Medulla oblongata (tissue), 1 donor: ENCODE measurements at regions not wholly inside any gene's neighbourhood (a gene's known extent, or its start where the extent isn't known, plus 50 kb on each side); places are given as distances from the start of the nearest gene placed in this dataset.

Experiments used
- DNase-seq: peaks from one replicate; pipeline ENCODE4 v3.0.0-alpha.2; 2015; ENCODE audit errors: extremely low spot score

DNA sequence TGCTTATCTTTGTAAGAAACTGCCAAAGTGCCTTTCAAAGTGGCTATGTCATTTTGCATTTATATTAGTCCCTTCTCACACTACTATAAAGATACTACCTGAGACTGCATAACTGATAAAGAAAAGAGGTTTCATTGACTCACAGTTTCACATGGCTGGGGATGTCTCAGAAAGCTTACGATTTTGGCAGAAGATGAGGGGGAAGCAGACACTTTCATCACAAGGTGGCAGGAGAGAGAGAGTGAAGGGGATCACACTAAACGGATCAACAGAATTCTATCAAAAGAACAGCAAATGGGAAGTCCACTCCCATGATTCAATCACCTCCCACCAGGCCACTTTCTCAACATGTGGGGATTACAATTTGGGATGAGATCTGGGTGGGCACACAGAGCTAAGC lies 1352.0 kb upstream of the B3GALT2 start:
- DNase-seq, result no peak

DNA sequence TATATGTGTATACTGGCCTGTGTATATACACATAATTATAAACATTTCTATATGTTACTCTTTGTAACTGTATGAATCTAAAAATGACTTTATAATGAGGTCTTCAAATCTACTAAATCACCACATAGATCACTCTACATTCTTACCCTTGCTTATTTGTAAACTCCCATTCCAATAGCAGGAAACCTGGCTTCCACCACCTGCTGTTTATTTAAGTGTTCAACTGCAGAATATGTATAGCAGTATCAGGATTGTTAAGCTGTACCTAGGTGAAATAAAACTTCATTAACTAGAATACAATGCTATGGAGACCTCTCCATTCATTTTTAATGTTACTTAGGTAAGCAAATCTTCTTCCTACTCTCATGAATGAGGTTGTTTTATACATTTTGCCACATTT lies 1351.1 kb upstream of the B3GALT2 start:
- no peak for DNase-seq

DNA sequence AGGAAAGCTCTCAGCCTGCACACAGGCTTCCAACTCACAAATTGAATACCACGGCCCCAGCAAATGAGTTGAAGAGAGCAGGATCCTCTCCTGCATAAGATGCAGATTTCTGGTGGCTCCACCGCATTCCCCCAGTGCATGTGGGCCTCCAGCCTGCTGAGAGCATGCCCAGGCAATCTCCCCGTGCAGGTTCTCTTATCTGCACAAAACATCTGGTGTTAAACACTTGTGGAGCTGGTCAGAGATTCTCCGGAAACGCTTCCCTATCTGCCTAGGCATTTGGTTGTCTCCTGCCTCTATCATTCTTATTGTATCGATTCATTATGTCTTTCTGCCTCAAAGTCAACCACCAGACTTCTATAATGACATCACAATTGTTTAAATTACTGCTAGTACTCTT lies 1349.0 kb upstream of the B3GALT2 start:
- no peak for DNase-seq

DNA sequence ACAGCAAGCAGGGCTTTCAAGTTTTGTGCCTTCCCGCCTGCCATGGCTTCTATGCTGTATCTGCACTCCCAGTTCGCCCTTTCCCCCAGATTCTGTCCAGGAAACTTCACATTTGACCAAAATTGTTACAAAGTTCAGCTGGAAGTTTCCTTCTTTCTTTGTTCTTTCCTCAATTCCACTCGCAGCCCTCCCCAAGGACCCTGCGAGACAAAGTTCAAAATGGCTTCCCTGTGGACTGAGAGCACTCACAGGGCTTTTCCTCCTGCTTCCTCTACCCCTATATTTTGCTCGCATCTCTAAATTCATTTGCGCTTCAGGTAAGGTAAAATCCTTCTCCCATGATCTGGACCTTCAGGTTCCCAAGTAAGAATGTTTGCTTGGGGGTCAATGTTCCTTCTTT lies 1348.4 kb upstream of the B3GALT2 start:
- DNase-seq, result no peak

DNA sequence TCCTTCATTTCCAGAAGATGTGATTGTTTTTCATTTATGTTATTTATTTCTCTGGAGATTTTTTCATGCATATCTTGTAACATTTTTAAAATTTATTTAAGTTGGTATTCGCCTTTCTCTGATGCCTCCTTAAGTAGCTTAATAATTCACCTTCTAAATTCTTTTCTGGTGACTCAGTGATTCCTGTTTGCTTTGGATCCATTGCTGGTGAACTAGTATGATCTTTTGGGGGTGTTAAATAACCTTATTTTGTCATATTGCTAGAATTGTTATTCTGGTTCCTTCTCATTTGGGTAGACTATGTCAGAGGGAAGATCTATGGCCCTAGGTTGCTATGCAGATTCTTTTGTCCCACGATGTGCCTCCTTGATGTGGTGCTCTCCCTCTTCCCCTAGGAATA lies 1347.2 kb upstream of the B3GALT2 start:
- no peak for DNase-seq

DNA sequence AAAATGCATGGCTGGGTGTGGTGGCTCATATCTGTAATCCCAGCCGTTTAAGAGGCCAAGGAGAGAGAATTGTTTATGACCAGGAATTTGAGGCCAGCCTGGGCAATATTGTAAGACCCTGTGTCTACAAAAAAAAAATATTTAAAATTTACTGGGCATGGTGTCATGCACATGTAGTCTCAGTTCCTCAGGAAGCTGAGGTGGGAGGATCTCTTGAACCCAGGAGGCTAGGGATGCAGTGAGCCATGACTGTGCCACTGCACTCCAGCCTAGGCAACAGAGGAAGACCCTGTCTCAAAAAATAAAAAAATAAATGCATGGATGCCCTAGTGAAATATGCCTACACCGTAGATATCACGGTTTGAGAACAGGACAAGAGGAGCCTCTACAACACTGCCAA lies 1331.2 kb upstream of the B3GALT2 start:
- DNase-seq, result no peak

DNA sequence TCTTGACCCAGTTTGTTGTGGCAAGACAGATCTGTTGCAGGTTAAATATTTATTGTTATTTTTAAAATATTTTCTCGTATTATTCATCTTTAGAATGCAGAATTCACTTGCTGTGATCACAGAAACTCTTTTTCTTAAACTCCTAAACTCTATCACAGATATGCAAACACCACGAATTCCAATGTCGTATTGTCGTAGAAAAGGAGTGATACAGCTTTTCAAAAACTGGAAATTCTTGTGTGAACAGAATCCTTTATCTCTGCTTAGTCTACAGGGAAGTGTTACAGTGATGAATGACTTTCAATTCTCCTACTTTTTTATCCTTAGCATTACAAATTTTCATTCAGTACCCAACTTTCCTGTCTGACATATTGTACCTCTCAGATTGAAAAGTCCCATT lies 1329.5 kb upstream of the B3GALT2 start:
- no peak for DNase-seq

DNA sequence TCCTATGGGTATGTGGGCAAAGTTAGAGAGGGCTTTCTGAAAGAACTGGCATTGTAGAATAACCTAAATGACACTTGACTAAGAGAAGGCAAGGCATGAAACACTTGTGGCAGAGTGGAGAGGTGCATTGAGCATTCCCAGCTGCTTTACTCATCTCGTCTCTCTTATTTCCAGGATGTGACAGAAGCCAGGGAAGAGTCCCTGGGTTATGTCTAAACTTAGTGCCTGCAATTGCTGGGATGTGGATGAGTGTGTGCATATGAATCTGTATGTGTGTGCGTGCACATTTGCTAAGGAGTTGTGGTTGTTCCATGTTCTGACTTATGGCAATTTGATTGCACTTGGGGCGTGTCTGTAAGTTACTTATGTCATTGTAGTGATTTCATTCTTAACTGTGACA lies 1326.5 kb upstream of the B3GALT2 start:
- DNase-seq, result no peak

DNA sequence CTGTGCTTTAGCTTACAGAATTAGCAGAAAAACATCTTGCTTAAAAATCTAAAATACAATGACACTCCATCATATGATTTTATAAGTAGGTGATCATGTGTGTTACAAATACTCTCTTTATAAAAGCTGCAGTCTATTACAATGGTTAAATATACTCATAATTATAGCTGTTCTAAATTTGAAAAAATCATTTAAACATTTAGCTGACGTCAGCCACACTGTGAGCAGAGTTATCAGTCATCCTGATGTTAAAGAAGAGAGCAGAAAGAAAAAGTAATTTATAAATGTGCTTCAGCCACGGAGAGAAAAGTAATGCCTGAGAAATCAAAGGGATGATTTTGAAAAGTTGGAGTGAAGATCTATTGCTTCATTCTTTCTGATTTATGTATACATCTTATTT lies 1325.9 kb upstream of the B3GALT2 start:
- DNase-seq, result no peak

DNA sequence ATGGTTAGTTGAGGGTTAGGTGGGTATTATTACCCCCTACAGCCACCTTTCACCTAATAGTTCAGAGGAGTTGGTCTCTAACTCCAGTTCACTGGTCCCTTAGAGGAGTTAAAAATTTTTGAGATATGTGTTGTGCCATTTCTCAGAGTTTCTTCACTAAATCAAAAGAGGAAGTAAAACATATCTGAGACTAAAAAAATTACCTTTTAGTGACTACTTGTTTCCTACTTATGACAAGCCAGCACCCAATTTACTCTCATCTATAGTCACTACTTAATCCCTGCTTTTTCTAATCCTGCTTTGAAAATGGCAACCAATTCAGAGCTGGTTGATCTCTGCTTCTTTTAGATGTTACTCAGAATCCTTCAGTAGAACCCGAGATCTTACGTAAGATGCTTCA lies 1316.8 kb upstream of the B3GALT2 start:
- no peak for DNase-seq

DNA sequence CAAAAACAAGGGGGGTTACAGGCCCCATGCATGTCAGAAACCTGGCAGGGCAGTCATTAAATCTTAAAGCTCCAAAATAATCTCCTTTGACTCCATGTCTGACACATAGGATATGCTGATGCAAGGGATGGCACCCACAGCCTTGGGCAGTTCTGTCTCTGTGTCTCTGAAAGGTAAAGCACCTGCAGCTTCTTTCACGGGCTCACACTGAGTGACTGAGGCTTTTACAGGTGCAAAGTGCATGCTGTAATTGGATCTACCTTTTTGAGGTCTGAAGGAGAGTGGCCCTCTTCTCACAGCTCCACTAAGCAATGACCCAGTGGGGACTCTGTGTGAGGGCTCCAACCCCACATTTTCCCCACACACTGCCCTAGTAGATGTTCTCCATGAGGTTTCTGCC lies 1309.0 kb upstream of the B3GALT2 start:
- DNase-seq, result no peak

DNA sequence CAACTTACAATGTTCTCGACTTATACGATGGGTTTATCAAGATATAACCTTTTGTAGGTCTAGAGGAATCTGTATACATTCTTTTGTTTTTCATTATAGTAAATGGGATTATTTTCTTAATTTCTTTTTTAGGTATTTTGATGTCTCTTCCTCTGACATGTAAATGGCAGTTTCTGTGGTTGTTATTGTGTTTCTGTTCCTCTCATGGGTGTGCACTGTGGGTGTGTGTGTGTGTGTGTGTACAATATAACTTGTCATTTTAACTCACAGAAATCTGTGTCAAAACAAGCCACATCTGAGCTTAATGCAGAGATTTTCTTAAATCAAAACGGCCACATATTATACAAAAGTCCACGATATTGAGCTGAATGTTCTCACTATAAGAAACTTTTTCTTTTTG lies 1300.8 kb upstream of the B3GALT2 start:
- DNase-seq, result no peak

DNA sequence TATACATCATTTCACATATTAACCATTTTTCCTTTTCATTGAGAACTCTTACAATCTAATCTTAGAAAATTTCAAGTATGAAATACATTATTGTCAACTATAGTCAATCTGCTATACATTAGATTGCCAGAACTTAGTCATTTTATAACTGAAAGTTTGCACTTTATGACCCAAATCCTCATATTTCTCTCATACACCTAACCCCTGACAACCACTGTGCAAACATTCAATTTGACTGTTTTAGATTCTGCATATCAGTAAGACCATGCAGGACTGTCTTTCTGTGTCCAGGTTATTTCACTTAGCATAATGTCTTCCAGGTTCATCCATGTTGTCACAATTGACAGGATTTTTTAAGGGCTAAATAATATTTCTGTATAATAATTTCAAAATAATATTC lies 1299.0 kb upstream of the B3GALT2 start:
- DNase-seq, result no peak

DNA sequence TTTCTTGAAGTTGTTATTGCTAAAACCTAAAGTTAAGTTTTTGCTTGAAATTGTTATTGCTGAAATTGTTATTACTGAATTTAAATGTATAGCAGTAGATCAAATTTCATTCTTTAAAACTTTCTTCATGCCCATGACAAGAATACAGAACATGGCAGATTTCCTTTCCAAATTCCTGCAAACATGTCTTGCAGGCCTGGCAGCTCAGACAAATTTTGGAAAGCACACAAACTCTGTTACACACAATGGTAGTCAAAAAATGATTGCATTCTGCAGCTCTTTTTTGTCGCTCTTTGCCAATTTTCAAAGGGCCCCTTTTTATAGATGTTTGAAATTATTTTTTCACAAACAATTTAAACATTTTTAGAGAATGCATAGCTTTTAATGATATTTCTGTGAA lies 1292.3 kb upstream of the B3GALT2 start:
- DNase-seq, result no peak

DNA sequence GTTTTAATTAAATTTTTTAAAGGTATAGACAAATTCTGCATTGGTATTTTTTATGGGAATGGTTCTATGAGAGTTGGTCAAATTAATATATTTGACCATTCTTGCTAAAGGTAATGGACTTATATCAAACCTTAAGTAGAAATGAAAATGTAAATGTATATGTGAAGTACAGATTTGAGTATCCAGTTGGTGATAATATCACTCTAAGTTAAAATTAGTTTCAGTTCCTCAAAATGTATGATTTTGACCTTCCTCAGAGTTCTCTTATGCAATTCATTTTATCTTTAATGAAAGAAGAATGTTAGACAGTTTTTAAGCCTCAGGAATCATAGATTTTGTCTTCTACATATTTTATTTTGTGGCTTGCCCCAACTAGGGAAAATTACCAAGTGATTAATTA lies 1291.5 kb upstream of the B3GALT2 start:
- DNase-seq, result no peak

DNA sequence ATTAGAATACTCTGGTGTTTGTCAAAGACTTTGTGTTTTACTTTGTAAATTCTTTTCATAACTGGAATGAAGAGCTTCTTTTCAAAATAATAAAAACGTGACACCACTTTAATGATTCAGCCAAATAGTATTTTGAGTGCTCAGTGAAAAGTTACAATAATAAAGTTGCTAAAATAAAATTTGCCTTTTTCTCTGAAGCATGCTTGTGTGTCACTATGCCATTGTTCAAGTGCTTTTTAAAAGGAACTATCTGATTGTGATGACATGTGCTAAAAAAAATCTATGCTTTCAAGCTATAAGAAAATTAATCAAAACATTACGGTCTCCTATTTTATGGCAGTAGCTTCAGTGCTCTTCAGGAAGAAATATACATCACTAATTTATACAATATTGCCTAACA lies 1290.5 kb upstream of the B3GALT2 start:
- no peak for DNase-seq

DNA sequence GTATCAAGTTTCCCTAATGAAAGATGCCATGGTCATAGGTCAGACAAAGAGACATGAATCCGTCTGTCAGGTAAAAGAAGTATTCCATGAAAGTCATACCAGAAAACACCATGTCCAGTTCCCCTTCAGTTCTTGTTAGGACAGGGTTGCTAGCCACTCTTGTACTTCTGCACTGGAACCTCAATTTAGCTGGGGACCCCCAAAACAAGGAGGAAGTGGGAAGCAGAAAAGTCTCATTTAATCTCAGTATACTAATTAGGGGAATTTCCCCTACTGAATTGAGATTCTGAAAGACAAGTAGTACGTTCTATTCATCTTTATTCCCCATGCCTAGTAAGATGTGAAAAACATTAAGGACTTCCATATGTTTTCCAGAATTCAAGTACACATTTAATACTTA lies 1289.9 kb upstream of the B3GALT2 start:
- DNase-seq, result no peak

DNA sequence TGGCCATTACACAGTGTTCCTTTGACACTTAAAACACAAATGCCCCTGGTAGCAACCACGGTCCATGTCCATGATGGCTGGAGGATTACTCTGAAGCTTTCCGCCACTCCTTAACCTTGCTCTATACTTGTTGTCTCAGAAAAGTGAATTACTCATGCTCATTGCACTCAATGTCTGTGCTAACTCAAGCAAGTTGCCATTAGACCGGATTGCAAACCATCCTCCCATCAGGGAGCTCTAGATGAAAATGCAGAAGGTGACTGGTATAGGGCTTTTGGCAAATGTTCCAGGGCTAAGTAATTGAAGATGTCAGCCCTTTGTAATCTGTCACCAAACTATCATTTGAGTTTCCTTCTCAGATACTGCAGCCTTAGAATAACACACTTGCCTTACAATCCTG lies 1288.3 kb upstream of the B3GALT2 start:
- no peak for DNase-seq

DNA sequence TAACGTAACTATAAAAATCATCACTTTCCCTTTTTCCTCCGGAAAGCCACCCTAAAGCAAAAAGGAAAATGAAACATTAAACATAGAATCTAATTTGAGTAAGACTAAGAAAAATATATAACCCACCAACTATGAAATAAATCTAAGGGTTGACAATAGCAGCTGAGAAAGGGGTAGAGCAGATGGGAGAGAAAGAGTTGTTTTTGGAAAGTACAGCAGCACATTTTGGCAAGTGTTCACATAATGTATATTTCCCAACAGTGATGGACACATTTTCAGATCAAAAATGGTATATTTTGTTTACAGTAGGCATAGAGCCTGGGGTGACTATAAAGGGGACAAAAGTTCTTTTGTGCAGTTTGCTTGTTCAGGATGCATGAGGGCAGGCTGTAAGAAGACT lies 1287.4 kb upstream of the B3GALT2 start:
- no peak for DNase-seq

DNA sequence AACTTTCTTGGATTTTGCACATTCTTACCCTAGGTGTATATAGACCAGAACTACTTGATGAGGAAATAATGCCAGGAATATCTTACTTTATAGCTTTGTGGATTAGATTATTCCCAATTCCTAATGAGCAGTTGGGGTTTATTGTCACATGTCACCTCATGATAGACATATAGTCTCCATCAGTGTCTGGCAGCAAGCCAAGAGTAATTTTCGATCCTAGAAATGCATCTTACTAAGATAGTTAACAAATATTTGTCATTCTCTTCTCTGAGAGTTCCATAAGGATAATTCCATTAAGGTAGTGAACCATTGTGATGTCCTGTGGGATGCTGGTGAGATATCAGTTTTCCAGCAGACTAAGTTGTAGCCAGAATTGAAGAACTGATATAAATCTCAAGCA lies 1282.9 kb upstream of the B3GALT2 start:
- no peak for DNase-seq

DNA sequence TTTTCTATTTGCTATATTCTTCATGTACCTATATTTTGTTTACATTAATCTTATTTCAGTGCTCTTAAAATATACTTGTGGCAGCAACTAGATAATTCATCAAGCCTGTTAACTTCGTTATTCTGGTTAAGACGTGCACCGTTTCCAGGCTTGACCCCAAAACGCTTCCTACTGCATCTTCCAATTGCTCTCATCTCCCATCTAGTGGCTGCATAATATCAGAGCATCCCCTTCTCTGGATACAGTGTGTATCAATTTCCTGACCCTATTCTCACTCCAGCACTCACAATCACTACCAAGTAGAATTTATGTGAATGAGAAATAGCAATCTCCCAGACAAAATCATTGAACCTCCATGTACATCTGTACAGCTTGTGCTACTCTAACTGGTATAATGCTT lies 1280.3 kb upstream of the B3GALT2 start:
- DNase-seq, result peak; percentile 56

DNA sequence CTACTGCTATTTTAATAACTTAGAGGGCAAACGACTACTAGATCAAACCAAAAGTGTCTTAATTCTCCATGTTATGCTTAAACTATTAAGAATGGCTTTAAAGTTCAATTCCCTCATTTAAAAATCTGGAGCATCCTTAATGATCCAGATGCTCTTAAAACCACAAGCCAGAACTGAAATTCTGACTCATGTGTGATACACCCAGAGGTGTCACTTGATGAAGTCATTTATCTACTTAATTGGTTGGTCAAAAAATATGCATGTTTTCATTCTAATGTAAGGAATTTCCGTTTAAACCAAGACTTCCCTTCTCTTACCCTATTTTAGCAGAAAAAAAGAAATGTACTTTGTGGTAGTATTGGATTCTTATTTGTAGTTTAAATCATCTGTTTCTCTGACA lies 1261.2 kb upstream of the B3GALT2 start:
- DNase-seq, result no peak

DNA sequence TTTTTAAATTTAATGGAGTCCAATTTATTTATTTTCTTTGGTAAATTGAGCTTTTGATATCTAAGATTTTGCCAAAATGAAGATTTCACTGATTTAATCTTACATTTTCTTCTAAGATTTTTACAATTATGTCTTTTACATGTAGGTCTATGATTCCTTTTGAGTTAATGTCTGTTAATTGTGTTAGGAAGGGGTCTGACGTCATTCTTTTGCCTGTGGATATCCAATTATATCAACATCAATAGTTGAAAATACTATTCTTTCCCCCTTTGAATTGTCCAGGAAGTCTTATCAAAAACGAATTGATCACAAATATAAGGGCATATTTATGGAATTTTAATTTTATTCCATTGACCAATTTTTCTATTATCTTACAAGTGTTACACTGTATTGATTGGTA lies 1258.8 kb upstream of the B3GALT2 start:
- no peak for DNase-seq

DNA sequence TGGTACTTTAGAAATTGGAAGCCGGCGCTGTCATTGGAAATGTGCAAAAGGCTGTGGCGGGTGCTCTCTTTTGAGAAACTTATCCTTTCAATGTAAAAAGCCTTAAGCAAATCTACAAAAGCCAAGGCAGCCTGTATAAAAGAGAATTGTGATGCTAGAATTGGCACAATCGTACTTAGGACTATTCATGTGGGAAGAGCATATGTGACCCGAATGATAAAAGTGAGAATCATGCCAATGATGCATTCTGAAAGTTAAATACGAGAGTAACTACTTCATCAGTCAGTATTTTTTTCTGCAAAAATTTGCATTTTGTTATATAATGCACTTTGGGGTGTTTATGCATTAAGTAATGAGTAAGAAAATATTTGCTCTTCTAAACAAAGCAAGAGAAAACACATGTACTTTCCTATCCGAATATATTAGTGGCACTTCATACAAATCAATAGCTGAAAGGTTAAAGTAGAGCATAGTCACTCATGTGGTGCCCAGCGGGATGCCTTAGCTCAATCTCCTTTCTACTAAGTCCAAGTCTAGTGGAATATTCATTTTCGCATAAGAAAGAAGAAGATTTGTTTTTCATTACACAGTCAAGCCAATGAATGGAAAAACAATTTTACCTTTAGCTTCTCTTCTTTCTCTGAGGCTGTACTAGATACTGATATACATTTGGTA lies 1256.6 kb upstream of the B3GALT2 start:
- peak; percentile 81 for DNase-seq

DNA sequence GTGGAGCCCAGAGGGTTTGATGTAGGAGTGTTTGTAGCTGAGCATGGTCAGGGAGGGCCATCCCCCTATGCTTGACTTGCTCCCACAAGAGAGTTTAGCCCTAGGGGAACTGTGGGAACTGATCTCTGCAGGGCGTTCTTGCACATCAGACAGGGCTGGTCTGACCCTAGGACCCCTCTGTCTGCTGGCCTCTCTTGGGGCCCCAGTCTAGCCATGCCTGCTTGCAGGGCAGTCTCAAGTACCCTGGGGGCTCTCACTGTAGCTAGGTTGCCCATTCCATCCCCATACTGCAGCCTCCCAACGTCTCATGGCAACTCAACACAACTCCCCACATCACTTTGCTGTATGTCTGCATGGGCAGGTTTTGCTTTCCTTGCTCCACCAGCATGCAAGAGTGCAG lies 1250.7 kb upstream of the B3GALT2 start:
- no peak for DNase-seq
